H1 (cell line): ENCODE measurements at regions not wholly inside any gene's neighbourhood (a gene's known extent, or its start where the extent isn't known, plus 50 kb on each side); places are given as distances from the start of the nearest gene placed in this dataset.

Source experiments
- CTCF ChIA-PET: fragments of 300-600 bp; sonication (Branson Sonifier 250); formaldehyde crosslinking; loops from one replicate; lab custom pipeline; 2021; ENCODE audit not compliant: partially characterized antibody; lab: Charles Lee
- POLR2A ChIA-PET: fragments of 300-600 bp; sonication (Branson Sonifier 250); formaldehyde crosslinking; loops from one replicate; lab custom pipeline; 2021; ENCODE audit warnings: inconsistent platforms; ENCODE audit not compliant: partially characterized antibody; lab: Charles Lee
- DNase-seq, 2 experiments: peaks; one replicate each; pipeline versions ENCODE4 v3.0.0 to v3.0.0-alpha.2; 2010 to 2022; ENCODE audit warnings: low spot score in 2 of 2, low read depth in 1 of 2, mixed read lengths in 1 of 2
- FAIRE-seq: peaks from 2 replicates; lab custom pipeline; 2011; peaks lifted over from hg19 to GRCh38; lab: Jason Lieb, UNC
- H2AFZ ChIP-seq: 2 replicates; pipeline ENCODE4 v1.8.1; 2012; ENCODE audit warnings: low read length, inconsistent platforms
- H2AK5ac ChIP-seq: 2 replicates; pipeline ENCODE4 v1.6.1; 2013; ENCODE audit warnings: low read depth, low read length
- H2BK120ac ChIP-seq: replicated peaks from 2 replicates; pipeline ENCODE3; 2013; ENCODE audit warnings: low read depth, low read length, inconsistent platforms
- H2BK12ac ChIP-seq: 2 replicates; pipeline ENCODE4 v1.6.1; 2013; ENCODE audit warnings: low read depth, low read length
- H2BK15ac ChIP-seq: 2 replicates; pipeline ENCODE4 v1.6.1; 2013; ENCODE audit warnings: low read length
- H2BK20ac ChIP-seq: 2 replicates; pipeline ENCODE4 v1.6.1; 2013; ENCODE audit warnings: low read length
- H2BK5ac ChIP-seq: 2 replicates; pipeline ENCODE4 v1.6.1; 2013; ENCODE audit warnings: low read depth, low read length
- H3K14ac ChIP-seq: 2 replicates; pipeline ENCODE4 v1.6.1; 2013; ENCODE audit warnings: inconsistent platforms; ENCODE audit not compliant: insufficient read length
- H3K18ac ChIP-seq: 2 replicates; pipeline ENCODE4 v1.6.1; 2013; ENCODE audit warnings: low read length; ENCODE audit errors: extremely low read depth
- H3K23ac ChIP-seq: 2 replicates; pipeline ENCODE4 v1.6.1; 2013; ENCODE audit warnings: inconsistent platforms; ENCODE audit not compliant: insufficient read length
- H3K23me2 ChIP-seq: 2 replicates; pipeline ENCODE4 v1.6.1; 2013; ENCODE audit warnings: low read depth, low read length
- H3K27ac ChIP-seq: 2 replicates; pipeline ENCODE4 v1.6.1; 2011; ENCODE audit warnings: low read depth, low read length, inconsistent platforms
- H3K27me3 ChIP-seq, 4 experiments: replicated peaks in 1 of 4; 1 replicate in 1 of 4; 2 replicates in 3 of 4; pipeline versions ENCODE4 v1.6.1 to v1.8.1; 2011 to 2013; ENCODE audit warnings: low read length in 3 of 4, mild to moderate bottlenecking in 3 of 4, inconsistent platforms in 2 of 4, mixed read lengths in 2 of 4, moderate library complexity in 1 of 4; ENCODE audit not compliant: control insufficient read depth in 3 of 4, insufficient read depth in 3 of 4; ENCODE audit errors: extremely low read depth in 1 of 4
- H3K36me3 ChIP-seq, 4 experiments: 2 replicates each; pipeline versions ENCODE4 v1.6.1 to v1.8.1; 2011 to 2013; ENCODE audit warnings: mild to moderate bottlenecking in 4 of 4, low read length in 3 of 4, moderate library complexity in 2 of 4, control low read depth in 1 of 4, inconsistent platforms in 1 of 4; ENCODE audit not compliant: insufficient read depth in 4 of 4, control insufficient read depth in 2 of 4
- H3K4ac ChIP-seq: replicated peaks from 2 replicates; pipeline ENCODE3; 2013; ENCODE audit warnings: low read length, low read depth, mixed read lengths, inconsistent platforms; ENCODE audit not compliant: insufficient read length
- H3K4me1 ChIP-seq, 4 experiments: replicated peaks in 1 of 4; 1 replicate in 1 of 4; 2 replicates in 3 of 4; pipeline versions ENCODE4 v1.6.1 to v1.8.1; 2011 to 2013; ENCODE audit warnings: low read length in 3 of 4, inconsistent platforms in 2 of 4, mixed read lengths in 1 of 4; ENCODE audit not compliant: insufficient read depth in 4 of 4, control insufficient read depth in 3 of 4
- H3K4me2 ChIP-seq, 2 experiments: 2 replicates each; pipeline versions ENCODE4 v1.6.1 to v1.8.1; 2011 to 2013; ENCODE audit warnings: low read depth in 2 of 2, low read length in 2 of 2, control low read depth in 1 of 2, inconsistent platforms in 1 of 2, mild to moderate bottlenecking in 1 of 2; ENCODE audit not compliant: insufficient read depth in 1 of 2
- H3K4me3 ChIP-seq, 4 experiments: fragments of 200-600, 300-600 bp in 1 of 4; sonication (generic), shearing (Covaris generic), sonication (Bioruptor Twin) in 1 of 4; 2 replicates each; pipeline versions ENCODE4 v1.5.1 to v1.8.1; 2011 to 2016; ENCODE audit warnings: low read length in 4 of 4, low read depth in 3 of 4, control low read depth in 2 of 4, inconsistent platforms in 2 of 4, mild to moderate bottlenecking in 2 of 4, mixed read lengths in 1 of 4, moderate library complexity in 1 of 4; ENCODE audit not compliant: insufficient read depth in 2 of 4; ENCODE audit errors: extremely low read depth in 1 of 4
- H3K56ac ChIP-seq: replicated peaks from 2 replicates; pipeline ENCODE3; 2013; ENCODE audit warnings: low read depth, mild to moderate bottlenecking, mixed read lengths, low read length, inconsistent platforms; ENCODE audit not compliant: insufficient read length
- H3K79me1 ChIP-seq: 2 replicates; pipeline ENCODE4 v1.6.1; 2013; ENCODE audit warnings: low read depth, low read length, control low read depth
- H3K79me2 ChIP-seq, 2 experiments: 2 replicates each; pipeline versions ENCODE4 v1.6.1 to v1.8.1; 2012 to 2013; ENCODE audit warnings: low read length in 2 of 2, mild to moderate bottlenecking in 2 of 2, inconsistent platforms in 1 of 2; ENCODE audit not compliant: insufficient read depth in 2 of 2, control insufficient read depth in 1 of 2
- H3K9ac ChIP-seq, 4 experiments: replicated peaks in 1 of 4; 1 replicate in 1 of 4; 2 replicates in 3 of 4; pipeline versions ENCODE4 v1.6.1 to v1.8.1; 2011 to 2013; ENCODE audit warnings: low read depth in 3 of 4, low read length in 3 of 4, control low read depth in 2 of 4, mild to moderate bottlenecking in 2 of 4, moderate library complexity in 2 of 4, inconsistent platforms in 1 of 4; ENCODE audit errors: extremely low read depth in 1 of 4
- H3K9me3 ChIP-seq, 2 experiments: 2 replicates each; pipeline versions ENCODE4 v1.6.1 to v1.8.1; 2012 to 2013; ENCODE audit warnings: mild to moderate bottlenecking in 2 of 2, moderate library complexity in 2 of 2, control low read depth in 1 of 2, inconsistent platforms in 1 of 2, low read depth in 1 of 2, low read length in 1 of 2, mixed read lengths in 1 of 2; ENCODE audit not compliant: insufficient read depth in 2 of 2
- H4K20me1 ChIP-seq, 2 experiments: replicated peaks in 1 of 2; 2 replicates each; pipeline versions ENCODE3 to v1.8.1; 2011 to 2013; ENCODE audit warnings: inconsistent platforms in 2 of 2, low read length in 2 of 2, mild to moderate bottlenecking in 1 of 2; ENCODE audit not compliant: insufficient read depth in 2 of 2, control insufficient read depth in 1 of 2
- H4K5ac ChIP-seq: 2 replicates; pipeline ENCODE4 v1.6.1; 2013; ENCODE audit warnings: low read length, low read depth, mixed read lengths, inconsistent platforms; ENCODE audit not compliant: insufficient read length
- H4K8ac ChIP-seq: 2 replicates; pipeline ENCODE4 v1.8.0; 2013; ENCODE audit warnings: mild to moderate bottlenecking, moderate library complexity, low read length, inconsistent platforms; ENCODE audit not compliant: insufficient read depth; ENCODE audit errors: extremely low read depth
- H4K91ac ChIP-seq: replicated peaks from 2 replicates; pipeline ENCODE3; 2013; ENCODE audit warnings: low read length, mixed read lengths, inconsistent platforms; ENCODE audit not compliant: insufficient read length
- CTBP2 ChIP-seq: IDR thresholded peaks from 2 replicates; pipeline ENCODE4 v1.7.0; 2011; ENCODE audit warnings: borderline replicate concordance, mild to moderate bottlenecking, moderate library complexity, mixed read lengths, low read length; ENCODE audit not compliant: insufficient read depth, insufficient read length
- GTF2F1 ChIP-seq: IDR thresholded peaks from 2 replicates; pipeline ENCODE4 v1.6.1; 2012; ENCODE audit warnings: low read depth, low read length, improper control_type of control experiment, borderline replicate concordance
- WGBS, 2 experiments: shearing (Covaris generic) in 1 of 2; methylation state at CpG; one replicate each; pipeline versions ENCODE4 v1.1.6 to v1.1.7; 2013 to 2015; ENCODE audit warnings: low lambda C conversion rate in 2 of 2, mixed read lengths in 2 of 2, inconsistent platforms in 1 of 2, low coverage in 1 of 2, missing lambda C conversion rate in 1 of 2; ENCODE audit not compliant: insufficient replicate concordance in 2 of 2, insufficient coverage in 1 of 2, insufficient read length in 1 of 2; ENCODE audit errors: extremely low coverage in 1 of 2, missing lambda C conversion rate in 1 of 2; 5-methylcytosine and 5-hydroxymethylcytosine counted together

- Histone ChIP-seq H3K4me1 (peaks cover 0 to 5% (median 0%) of the 10 kb centered on the region in 4 experiments; a peak in 1 of 7 replicates), H2BK12ac (no peak overlapping the region; the same call in 1 of the 2 replicates), H3K23me2 (no peaks in the 10 kb centered on the region), H3K79me2 (no peaks in the 10 kb centered on the region), H4K91ac (peak overlapping the region; percentile 91), H4K8ac (peak overlapping the region; percentile 53; the same call in 1 of the 2 replicates), H3K14ac (no peak overlapping the region), H2BK5ac (peak overlapping the region; percentile 63; the same call in 1 of the 2 replicates), H3K9me3 (no peaks in the 10 kb centered on the region), H2BK20ac (no peak overlapping the region), H2AK5ac (peak overlapping the region; percentile 24; the same call in 1 of the 2 replicates), H3K9ac (no peak overlapping the region), H3K18ac (0 out of 2 replicates have a peak overlapping the region, but pooled peaks have one; percentile 24), H3K79me1 (no peaks in the 10 kb centered on the region), H3K4ac (peak overlapping the region; percentile 8), H3K4me3 (no peak overlapping the region), H3K27me3 (no peaks in the 10 kb centered on the region), H2BK15ac (no peak overlapping the region), H3K56ac (no peak overlapping the region), H4K5ac (no peak overlapping the region), H3K36me3 (no peaks in the 10 kb centered on the region), H3K4me2 (no peak overlapping the region), H2BK120ac (peak overlapping the region; percentile 49), H4K20me1 (no peaks in the 10 kb centered on the region), H3K27ac (no peak overlapping the region), H2AFZ (peak overlapping the region; percentile 97), H3K23ac (no peak overlapping the region)
- DNase-seq (no peak), FAIRE-seq (no peak)
- WGBS, 2 experiments: 85 to 100% methylated on average over 1 to 12 of the region's 12 CpGs
- ChIA-PET CTCF (interaction anchor here (1.2 kb wide), 1 partner anchor 51 kb away, joined by 4 read pairs; no protein-coding TSS in a partner anchor), POLR2A (no interaction called here)
- TF ChIP-seq CTBP2: no peak
- TF ChIP-seq GTF2F1: no peak
These were observed 60.8 kb upstream of the EPS8L3 start for GRCh38 chr1:109824349-109825115.
